Stimulated activated naive CD8-positive, alpha-beta T cell treated with anti-CD3 and anti-CD28 coated beads, Interleukin-15, amount 100 ng/mL, for 72 hours (primary cell): ENCODE measurements at regions not wholly inside any gene's neighbourhood (a gene's known extent, or its start where the extent isn't known, plus 50 kb on each side); places are given as distances from the start of the nearest gene placed in this dataset.
"Not testable (repeated sequence)": the region's sequence is repeated elsewhere in the genome, so short reads cannot be mapped to it uniquely, and the experiment has no call there.

Experiments
- ATAC-seq: fragments of 150-1000 bp; cut with Tn5 transposase; 2 replicates; pipeline ENCODE4 v1.10.0; 2021; ENCODE audit warnings: mild to moderate bottlenecking, moderate library complexity
- DNase-seq, 2 donors: peaks; one replicate each; pipeline ENCODE4 v3.0.0; 2021 to 2022
- H3K27ac Mint-ChIP-seq, 2 donors: one replicate each; pipeline ENCODE4 v1.8.0; 2022; ENCODE audit warnings: mild to moderate bottlenecking in 2 of 2, mixed read lengths in 2 of 2, moderate library complexity in 2 of 2
- H3K27me3 Mint-ChIP-seq: one replicate; pipeline ENCODE4 v1.8.0; 2022; ENCODE audit warnings: mixed read lengths
- H3K4me1 Mint-ChIP-seq: one replicate; pipeline ENCODE4 v1.8.0; 2022; ENCODE audit warnings: mild to moderate bottlenecking, mixed read lengths
- H3K4me3 Mint-ChIP-seq, 2 donors: one replicate each; pipeline ENCODE4 v1.8.0; 2022; ENCODE audit warnings: mild to moderate bottlenecking in 2 of 2, mixed read lengths in 2 of 2, moderate library complexity in 1 of 2
- H3K9me3 Mint-ChIP-seq, 2 donors: one replicate each; pipeline ENCODE4 v1.8.0; 2022; ENCODE audit warnings: mixed read lengths in 2 of 2

DNA sequence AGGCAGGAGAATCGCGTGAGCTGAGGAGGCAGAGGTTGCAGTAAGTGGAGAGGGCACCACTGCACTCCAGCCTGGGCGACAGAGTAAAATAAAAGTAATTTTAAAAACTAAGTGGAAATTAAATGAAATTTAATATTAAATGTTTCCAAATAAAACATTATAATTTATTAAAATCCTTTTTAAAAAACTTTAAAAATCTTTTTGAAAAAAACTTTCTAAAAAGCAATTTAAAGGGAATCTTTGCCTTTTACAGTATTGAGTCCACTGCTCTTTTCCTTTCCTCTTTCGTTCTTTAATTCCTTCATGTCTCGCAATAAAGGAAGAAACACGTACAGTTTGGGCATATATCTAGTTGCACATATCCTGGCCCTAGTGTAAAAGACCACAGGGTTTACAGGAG, 77.8 kb upstream of the DMRT1 start:
- peaks cover 6% of the 10 kb centered on the region for H3K4me1 Mint-ChIP-seq
- peaks cover 36% of the 10 kb centered on the region for H3K27me3 Mint-ChIP-seq
- H3K4me3 Mint-ChIP-seq: peak overlapping the region; percentile 19 to 46
- no peak overlapping the region for H3K27ac Mint-ChIP-seq
- no peaks in the 10 kb centered on the region for H3K9me3 Mint-ChIP-seq
- no peak for ATAC-seq
- DNase-seq: no peak

DNA sequence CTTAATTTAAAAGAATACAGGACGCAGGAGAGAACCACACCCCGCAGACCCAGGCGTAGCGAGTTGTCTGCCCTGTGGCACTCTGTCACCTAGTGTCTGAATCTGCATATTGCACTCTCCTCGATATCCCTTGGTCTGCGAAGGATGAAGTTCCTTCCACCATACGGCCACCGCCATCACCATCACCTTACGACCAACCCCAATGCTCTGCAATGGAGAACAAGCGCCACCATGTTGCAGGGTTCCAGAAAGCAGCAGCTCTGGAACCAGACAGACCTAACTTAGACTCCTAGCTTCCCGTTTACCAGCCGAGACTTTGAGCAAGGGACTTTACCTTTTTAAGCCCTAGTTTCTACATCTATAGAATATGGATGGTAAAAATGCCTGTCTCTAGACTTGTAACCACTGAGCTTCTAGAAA, 77.4 kb upstream of the DMRT1 start:
- H3K27me3 Mint-ChIP-seq: peaks cover 40% of the 10 kb centered on the region
- no peak overlapping the region for H3K27ac Mint-ChIP-seq
- peaks cover 6% of the 10 kb centered on the region for H3K4me1 Mint-ChIP-seq
- H3K4me3 Mint-ChIP-seq: peak overlapping the region; percentile 19 to 46
- peaks cover 0 to 2% of the 10 kb centered on the region in 2 donors for H3K9me3 Mint-ChIP-seq
- ATAC-seq: peak; percentile 96
- DNase-seq: peak; percentile 48 to 52

DNA sequence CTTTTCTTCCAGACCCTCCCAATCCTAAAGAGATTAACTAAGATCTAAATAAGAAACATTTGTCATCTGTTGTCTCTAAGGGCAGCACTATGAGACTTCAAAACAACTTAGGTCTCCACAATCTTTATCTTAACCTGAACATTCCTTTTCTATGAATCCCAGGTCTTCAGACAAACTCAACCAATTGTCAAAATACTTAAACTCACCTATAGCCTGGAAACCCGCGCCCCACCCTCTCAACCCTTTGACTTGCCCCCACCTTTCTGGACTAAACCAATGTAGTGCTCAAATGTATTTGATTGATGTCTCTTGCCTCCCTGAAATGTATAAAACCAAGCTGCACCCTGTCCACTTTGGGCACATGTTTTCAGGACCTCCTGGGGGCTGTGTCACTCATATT, 76.5 kb upstream of the DMRT1 start:
- Mint-ChIP-seq H3K27me3 (peaks cover 41% of the 10 kb centered on the region), H3K27ac (no peak overlapping the region), H3K9me3 (peaks cover 0 to 8% of the 10 kb centered on the region in 2 donors), H3K4me3 (no peak overlapping the region), H3K4me1 (peaks cover 6% of the 10 kb centered on the region)
- DNase-seq: no peak
- no peak for ATAC-seq

DNA sequence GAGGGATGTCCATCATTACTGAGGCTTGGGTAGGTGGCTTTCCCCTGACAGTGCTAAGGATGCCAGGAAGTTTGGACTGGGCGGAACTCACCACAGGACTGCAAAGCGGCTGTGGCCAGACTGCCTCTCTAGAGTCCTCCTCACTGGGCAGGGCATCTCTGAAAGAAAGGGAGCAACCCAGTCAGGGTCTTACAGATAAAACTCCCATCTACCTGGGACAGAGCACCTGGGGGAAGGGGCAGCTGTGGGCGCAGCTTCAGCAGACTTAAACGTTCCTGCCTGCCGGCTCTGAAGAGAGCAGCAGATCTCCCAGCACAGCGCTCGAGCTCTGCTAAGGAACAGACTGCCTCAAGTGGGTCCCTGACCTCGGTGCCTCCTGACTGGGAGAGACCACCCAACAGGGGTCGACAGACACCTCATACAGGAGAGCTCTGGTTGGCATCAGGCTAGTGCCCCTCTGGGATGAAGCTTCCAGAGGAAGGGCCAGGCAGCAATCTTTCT, 74.4 kb upstream of the DMRT1 start:
- not testable (repeated sequence) for H3K27ac Mint-ChIP-seq, DNase-seq, H3K4me1 Mint-ChIP-seq, ATAC-seq, H3K4me3 Mint-ChIP-seq, H3K9me3 Mint-ChIP-seq
- H3K27me3 Mint-ChIP-seq: peaks cover 57% of the 10 kb centered on the region

DNA sequence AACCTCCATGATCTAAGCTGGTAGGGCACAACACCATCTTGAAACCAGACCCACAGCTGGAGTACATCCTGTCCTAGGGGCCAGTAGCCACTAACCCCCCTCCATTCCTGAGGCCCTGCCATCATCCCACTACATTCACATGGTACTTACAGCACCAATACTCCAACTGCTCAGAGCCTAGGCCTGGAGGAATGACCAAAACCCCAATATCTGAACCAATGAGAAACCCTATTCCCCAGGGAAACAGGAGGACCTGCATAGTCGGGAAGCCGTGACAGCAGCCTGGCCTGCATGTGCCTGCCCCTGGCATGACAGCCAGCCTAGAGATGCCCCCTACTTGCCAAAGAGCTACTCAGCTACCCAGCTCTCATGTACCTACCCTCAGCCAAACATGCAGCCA, 65.4 kb upstream of the DMRT1 start:
- no peaks in the 10 kb centered on the region for H3K4me1 Mint-ChIP-seq
- peaks cover 40% of the 10 kb centered on the region for H3K27me3 Mint-ChIP-seq
- no peak for DNase-seq
- no peak for ATAC-seq
- H3K9me3 Mint-ChIP-seq: peaks cover 13 to 25% of the 10 kb centered on the region in 2 donors
- no peak overlapping the region for H3K4me3 Mint-ChIP-seq
- no peak overlapping the region for H3K27ac Mint-ChIP-seq

DNA sequence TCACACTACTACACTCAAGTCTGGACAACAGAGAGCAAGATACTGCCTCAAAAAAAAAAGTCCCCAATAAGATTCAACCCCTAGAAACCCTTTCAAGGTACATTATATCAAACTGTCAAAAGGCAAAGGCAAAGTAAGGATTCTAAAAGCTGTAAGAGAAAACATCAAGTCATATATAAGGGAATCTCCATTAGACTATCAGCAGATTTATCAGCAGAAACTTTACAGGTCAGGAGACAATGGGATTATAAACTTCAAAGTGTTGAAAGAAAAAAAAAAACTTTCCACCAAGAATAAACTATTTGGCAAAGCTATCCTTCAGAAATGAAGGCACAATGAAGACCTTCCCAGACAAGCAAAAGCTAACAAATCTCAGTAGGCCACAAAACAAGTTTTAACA, 63.5 kb upstream of the DMRT1 start:
- ATAC-seq (no peak), DNase-seq (no peak)
- peaks cover 27% of the 10 kb centered on the region for H3K27me3 Mint-ChIP-seq
- H3K9me3 Mint-ChIP-seq: peaks cover 13 to 25% of the 10 kb centered on the region in 2 donors
- no peaks in the 10 kb centered on the region for H3K4me1 Mint-ChIP-seq
- H3K27ac Mint-ChIP-seq: no peak overlapping the region
- no peak overlapping the region for H3K4me3 Mint-ChIP-seq

DNA sequence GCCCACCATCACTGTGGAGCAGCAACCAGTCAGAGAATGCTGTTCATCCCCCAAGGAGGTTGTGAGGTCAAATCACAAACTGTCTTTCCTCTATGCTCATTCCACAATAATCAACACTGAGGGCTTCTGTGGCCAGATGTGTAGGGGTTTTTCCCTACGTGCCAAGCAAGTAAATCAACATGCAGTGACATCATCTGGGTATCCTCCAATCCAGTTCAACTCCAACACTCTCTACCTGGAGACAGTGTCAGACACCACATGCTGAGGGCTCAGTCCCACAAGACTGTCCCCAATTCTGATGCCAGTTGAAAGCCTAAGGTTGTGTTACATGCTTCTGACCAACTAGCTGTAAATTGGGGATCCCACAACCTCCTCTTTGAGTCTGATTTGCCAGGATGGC, 57.3 kb upstream of the DMRT1 start:
- peaks cover 0 to under 1% of the 10 kb centered on the region in 2 donors for H3K9me3 Mint-ChIP-seq
- ATAC-seq: peak; percentile 37
- H3K27me3 Mint-ChIP-seq: peaks cover 8% of the 10 kb centered on the region
- H3K27ac Mint-ChIP-seq: peak overlapping the region in 1 of 2 donors; percentile 67
- H3K4me3 Mint-ChIP-seq: no peak overlapping the region
- DNase-seq: no peak
- no peaks in the 10 kb centered on the region for H3K4me1 Mint-ChIP-seq

DNA sequence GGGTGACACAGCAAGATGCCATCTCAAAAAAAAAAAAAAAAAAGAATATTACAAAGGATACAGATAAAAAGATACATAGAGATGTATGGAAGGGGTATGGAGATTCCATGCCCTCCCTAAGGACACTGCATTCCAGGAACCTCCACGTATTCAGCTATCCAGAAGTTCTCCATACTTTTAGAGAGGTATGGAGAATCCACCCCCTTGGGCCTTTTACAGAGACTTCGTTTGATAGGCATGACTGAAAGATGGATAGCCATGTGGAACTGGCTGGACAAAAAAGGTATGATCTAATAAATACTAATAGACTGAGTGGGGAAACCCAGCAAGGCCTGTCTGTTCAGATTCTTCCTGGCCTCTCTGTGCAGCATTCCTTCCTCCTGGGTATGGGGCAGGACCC, 56.6 kb upstream of the DMRT1 start:
- H3K4me3 Mint-ChIP-seq: no peak overlapping the region
- H3K9me3 Mint-ChIP-seq: no peaks in the 10 kb centered on the region
- no peak overlapping the region for H3K27ac Mint-ChIP-seq
- no peaks in the 10 kb centered on the region for H3K4me1 Mint-ChIP-seq
- no peak for ATAC-seq
- DNase-seq: no peak
- H3K27me3 Mint-ChIP-seq: peaks cover 8% of the 10 kb centered on the region

DNA sequence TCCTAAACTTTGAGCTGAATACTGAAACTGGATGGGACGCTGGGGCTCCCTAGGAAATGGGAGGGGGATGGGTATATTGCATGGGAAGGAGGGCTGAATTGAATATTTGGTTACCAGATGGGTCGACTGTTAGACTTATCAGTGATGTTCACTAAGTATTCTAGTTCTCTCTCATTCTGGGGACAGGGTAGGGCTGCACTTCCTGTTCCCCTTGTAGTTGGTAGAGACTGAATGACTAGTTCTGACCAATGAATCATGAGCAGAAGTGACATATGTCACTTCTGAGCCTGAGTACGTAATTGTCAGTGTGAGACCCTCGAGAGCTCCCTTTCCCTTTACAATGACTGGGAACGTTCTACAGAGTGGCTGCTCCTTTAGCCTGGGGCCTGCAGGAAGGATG, 55.5 kb upstream of the DMRT1 start:
- no peak overlapping the region for H3K4me3 Mint-ChIP-seq
- no peaks in the 10 kb centered on the region for H3K27me3 Mint-ChIP-seq
- no peak for DNase-seq
- H3K4me1 Mint-ChIP-seq: no peaks in the 10 kb centered on the region
- ATAC-seq: peak; percentile 62
- no peak overlapping the region for H3K27ac Mint-ChIP-seq
- H3K9me3 Mint-ChIP-seq: no peaks in the 10 kb centered on the region

DNA sequence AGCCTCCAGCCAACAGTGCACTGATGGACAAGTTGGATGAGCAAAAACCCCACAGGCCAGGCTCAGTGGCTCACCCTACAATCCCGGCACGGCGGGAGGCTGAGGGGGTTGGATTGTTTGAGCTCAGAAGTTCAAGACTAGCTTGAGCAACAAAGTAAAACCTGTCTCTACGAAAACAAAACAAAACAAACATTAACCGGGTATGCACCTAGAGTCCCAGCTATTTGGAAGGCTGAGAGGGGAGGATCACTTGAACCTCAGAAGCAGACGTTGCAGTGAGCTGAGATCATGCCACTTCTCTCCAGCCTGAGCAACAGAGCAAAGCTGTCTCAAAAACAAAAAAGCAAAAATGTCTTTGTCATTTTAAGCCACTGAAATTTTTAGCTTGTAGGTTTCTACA, 55.1 kb upstream of the DMRT1 start:
- H3K27me3 Mint-ChIP-seq: no peaks in the 10 kb centered on the region
- H3K27ac Mint-ChIP-seq: no peak overlapping the region
- DNase-seq: no peak
- H3K9me3 Mint-ChIP-seq: no peaks in the 10 kb centered on the region
- no peak overlapping the region for H3K4me3 Mint-ChIP-seq
- ATAC-seq: no peak
- H3K4me1 Mint-ChIP-seq: no peaks in the 10 kb centered on the region

DNA sequence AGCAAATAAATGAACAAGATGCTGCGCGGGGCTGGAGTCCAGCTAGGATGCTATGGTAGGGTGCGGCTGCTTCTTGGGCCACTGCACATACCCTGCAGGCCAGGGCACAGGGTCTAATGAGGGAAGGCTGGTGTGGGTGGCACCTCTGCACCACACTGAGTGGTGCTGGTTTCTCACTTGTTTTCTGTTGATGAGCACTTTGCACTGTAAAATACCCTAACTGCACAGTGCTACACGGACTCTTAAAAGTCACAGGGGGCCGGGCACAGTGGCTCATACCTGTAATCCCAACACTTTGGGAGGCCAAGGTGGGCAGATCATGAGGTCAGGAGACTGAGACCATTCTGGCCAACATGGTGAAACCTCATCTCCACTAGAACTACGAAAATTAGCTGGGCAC, 52.7 kb upstream of the DMRT1 start:
- no peak for ATAC-seq
- DNase-seq: no peak
- H3K27me3 Mint-ChIP-seq: no peaks in the 10 kb centered on the region
- no peak overlapping the region for H3K4me3 Mint-ChIP-seq
- H3K4me1 Mint-ChIP-seq: no peaks in the 10 kb centered on the region
- H3K27ac Mint-ChIP-seq: no peak overlapping the region
- no peaks in the 10 kb centered on the region for H3K9me3 Mint-ChIP-seq
